ACHN (cell line): ENCODE measurements at regions not wholly inside any gene's neighbourhood (a gene's known extent, or its start where the extent isn't known, plus 50 kb on each side); places are given as distances from the start of the nearest gene placed in this dataset.

Source experiments
- DNase-seq: peaks from one replicate; pipeline ENCODE4 v3.0.0-alpha.2; 2015
- in situ Hi-C: cut with HindIII; loops from 2 replicates; pipeline ENCODE4 v1.10.0; 2017; ENCODE audit warnings: low sequenced_read_pairs, low pct_ligation_motif_present, low pct_unique_long_range_greater_than_20kb

GRCh38 chrX:69311936-69312670 is 146.8 kb upstream of the PJA1 start:
- in situ Hi-C loops = no loop called here

GRCh38 chrX:69309074-69309792 is 144.0 kb upstream of the PJA1 start:
- DNase-seq = no peak
- in situ Hi-C loops = no loop called here

More at GRCh38 chrX:69311936-69312670, 146.8 kb upstream of the PJA1 start:
- DNase-seq = no peak

DNA sequence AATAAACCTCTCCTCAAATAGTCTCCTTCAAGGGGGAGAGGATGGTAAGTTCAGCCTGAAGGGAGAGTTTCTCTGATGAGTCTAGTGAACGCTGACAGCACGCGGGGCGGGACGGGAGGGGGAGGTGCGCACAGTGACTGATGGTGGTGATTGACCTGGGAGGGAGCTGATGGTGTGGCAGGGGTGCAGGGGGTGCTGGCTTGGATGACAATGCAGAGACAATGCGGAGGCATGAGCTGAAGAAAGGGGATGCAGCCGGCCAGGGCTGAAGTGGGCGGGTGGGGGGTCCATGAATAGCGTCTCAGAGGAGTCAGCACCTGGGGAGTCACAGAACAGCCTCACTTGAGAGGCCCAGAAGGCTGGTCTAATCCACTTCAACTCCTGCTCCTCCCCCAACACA is 142.5 kb upstream of the PJA1 start:
- no peak for DNase-seq
- in situ Hi-C loops = no loop called here

DNA sequence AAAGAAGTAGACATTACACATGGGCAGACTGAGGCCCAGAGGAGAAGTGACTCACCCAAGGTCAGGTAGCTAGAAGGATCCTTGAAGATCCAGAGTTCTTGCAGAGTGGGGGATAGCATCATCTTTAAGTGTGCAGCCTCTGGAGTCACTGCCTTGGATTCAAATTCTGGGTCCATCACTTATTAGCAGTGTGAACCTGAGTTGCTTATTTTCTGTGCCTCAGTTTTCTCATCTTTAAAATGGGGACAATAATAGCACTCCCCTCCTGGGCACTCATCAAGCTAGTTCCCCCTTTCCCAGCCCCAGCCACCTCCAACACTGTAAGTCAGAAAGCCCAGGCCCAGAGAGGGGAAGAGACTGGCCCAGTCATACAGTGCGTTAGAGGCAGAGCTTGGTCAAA is 141.8 kb upstream of the PJA1 start:
- in situ Hi-C loops = no loop called here
- DNase-seq = no peak

DNA sequence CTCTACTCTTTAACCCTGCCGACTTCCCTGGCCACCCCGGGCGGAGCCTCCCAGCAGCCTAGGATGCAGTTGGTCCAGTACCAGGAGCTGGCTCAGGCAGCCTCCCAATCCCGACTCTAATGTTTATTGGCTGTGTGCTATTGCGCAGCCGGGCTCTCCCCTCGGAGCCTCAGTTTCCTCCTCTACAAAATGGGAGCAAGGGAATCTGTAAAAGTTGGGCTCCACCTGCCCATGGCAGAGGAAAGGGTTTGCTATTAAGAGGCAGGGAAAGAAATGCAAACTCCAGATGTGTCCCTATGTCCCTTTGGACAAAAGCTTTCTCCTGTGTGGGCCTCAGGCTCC is 140.8 kb upstream of the PJA1 start:
- no peak for DNase-seq
- in situ Hi-C loops = no loop called here

- DNase-seq = no peak
- in situ Hi-C loops = no loop called here
Observed at GRCh38 chrX:69305333-69306062, 140.2 kb upstream of the PJA1 start.

DNA sequence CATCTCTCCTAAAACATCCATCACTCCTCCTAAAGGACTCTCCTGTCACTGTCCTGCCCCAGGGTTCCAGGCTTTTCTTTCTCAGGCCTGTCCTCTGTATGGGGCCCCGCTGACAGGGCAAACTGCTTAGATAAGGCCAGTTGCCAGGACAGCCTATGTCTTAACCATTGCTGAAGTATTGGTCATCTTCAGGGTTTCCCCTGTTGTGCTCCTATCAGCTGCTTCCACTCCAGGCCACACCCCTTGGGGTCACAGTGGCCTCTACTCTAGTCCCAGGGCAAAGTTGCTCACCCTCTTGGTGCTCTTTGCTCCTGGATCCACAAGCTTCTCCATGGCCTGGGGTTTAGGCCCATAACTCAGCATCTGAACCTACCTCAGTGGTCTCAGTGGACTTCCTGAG is 138.0 kb upstream of the PJA1 start:
- no peak for DNase-seq
- in situ Hi-C loops = no loop called here

DNA sequence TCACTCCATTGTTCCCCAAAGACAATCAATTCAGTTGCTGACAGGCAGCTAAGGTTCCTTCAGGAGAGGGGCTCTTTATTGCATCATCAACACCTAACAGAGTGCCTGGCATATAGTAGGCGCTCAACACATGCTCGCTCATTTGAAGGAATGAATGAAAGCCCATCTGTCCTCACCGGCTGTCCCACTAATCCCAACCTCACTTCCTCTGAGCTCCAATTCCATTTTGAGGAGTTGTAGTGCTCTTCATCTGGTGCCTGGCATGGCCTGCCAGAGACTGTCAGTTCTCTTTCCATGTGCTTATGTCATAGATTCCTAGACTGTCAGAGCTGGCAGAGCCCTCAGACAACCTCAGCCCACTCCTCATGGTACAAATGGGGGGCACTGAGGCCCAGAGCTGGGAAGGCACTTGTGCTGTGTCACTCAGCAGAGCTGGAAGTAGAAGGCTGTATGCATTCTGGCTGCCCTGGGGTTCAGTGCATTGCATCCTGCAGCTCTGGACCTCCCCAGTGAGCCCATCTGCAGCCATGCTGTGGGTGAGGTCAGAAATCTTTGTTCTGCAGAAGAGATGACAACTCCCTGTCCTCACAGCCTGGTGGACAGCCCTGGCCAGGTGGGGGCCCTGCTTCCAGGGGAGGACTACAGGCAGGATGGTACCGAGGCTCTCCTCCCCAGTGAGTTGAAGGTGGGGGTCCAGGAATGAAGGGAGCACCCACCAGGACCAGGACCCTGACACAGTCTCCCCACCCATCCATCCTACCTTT is 134.9 kb upstream of the PJA1 start:
- in situ Hi-C loops = no loop called here
- DNase-seq = no peak

GRCh38 chrX:69299285-69299684 is 134.0 kb upstream of the PJA1 start:
- DNase-seq = no peak
- in situ Hi-C loops = no loop called here

DNA sequence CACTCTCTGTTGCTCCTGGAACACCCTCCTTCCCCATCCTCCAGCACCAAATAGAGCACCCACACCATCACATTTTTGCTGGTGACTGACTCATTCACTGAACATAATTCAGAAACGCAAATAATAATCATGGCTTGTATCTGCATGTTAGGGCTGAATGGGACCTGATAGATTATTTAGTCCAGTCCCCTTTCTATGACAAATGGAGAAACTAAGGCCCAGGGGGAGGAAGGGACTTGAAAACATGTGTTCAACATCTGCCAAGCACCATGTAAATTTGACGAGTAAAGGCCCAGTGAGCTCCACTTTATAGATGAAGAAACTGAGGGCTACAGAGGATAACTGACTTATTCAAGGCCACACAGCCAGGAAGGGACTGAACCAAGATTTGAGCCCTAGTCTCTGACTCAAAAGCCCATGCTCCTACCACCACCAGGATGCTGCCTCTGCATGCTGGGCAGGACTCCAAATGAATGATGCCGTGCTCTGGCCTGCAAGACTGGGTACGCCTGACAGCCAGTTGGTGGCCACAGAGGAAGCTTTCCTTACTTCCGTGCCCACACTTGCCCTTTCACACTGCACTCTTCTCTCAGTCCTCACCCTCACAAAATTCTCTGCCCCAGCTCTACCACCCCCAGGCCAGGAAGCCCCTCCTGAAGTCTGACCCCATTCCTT is 133.3 kb upstream of the PJA1 start:
- no peak for DNase-seq
- in situ Hi-C loops = no loop called here

DNA sequence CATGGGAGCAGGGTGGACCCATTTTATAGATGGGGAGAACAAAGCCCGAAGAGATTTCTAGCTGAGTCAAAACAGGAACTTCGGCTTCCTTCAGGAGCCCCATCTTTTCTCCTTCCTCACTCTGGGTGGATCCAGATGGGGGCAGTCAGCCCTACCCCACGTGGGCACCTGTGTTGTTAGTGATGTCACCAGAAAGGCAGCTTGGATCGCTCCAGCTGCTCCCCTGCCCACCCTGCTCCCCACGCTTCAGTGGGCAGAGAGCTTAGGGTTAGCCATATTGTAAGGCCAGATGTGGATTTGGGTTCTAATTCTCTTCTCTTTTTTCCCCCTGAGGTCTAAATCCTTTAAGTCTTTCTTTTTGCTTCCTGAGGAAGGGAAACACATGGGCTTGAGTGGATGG is 132.3 kb upstream of the PJA1 start:
- in situ Hi-C loops = no loop called here
- no peak for DNase-seq

DNA sequence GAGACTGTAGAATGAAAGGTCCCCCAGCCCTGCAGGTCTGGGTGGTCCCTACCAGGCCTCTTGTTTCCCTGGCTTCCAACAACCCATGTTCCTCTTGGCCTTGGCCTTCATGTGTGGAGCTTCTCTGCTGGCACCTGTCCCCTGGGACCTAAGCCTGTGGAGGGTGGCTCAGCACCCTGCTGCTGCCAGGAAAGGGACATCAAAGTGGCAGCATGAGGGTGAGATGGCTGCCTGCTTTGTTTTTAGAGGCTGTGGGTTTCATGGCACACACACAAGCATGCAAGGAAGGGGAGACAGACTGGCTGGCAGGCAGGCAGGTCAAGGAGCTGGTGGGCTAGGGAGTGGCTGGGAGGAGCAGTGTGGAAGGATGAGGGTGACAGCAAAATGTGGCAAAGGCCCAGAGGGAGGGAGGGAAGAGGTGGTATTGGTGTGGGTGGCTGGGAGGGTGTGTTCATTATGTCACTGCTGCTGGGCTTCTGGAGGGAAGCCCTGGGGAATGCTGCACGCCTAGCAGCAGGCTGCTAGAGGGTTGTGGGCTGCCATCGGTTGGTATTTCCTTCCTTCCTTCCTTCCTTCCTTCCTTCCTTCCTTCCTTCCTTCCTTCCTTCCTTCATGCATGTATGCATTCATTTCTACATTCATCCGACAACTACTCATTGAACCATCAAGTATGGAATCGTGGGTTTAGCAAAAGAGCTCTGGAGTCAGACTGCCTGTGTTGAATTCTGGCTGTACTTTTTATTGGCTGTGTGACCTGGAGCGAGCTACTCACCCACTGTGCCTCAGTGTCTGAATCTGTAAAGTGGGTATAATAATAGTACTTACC is 128.7 kb upstream of the PJA1 start:
- no peak for DNase-seq
- in situ Hi-C loops = no loop called here

DNA sequence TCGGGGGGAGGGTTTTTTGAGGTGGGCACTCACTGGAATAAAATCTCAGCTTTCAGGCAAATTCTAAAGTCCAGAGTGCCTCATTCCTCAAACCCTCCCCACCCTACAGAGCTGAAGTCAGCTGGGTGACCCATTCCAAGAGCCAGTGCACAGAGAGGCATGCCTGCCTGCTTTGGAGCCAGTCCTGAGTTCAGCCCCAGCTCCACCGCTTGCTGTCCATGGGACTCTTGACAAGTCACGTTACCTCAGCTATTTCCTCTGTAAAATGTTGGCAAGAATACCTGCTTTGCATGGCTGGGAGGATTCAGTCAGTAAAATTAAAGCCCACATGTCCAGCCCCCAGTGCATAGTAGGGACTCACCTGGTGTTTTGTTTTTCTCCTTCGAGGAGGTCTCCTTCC is 125.9 kb upstream of the PJA1 start:
- in situ Hi-C loops = no loop called here
- DNase-seq = no peak

DNA sequence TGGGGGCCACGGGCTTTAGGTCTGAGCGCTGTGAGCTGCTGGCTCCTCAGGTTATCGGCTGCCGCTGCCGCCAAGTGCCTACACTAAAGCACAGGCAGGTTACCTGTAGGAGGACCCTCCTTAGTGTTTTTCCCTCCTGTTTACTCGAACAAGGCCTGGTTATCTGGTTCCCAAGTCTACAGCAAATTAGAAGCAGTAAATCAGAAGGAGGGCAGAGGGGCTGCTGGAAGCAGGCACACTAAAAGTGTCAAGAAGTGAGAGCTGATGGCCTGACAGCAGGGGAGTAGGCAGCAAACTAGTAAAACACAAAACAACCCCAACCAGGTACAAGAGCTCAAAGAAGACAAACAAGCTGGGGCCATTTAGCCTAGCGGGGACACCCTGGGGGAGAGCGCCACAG is 125.0 kb upstream of the PJA1 start:
- in situ Hi-C loops = no loop called here
- no peak for DNase-seq

GRCh38 chrX:69289793-69290123 is 124.5 kb upstream of the PJA1 start:
- DNase-seq = no peak
- in situ Hi-C loops = no loop called here

GRCh38 chrX:69289046-69289792 is 124.0 kb upstream of the PJA1 start:
- in situ Hi-C loops = no loop called here
- DNase-seq = no peak

DNA sequence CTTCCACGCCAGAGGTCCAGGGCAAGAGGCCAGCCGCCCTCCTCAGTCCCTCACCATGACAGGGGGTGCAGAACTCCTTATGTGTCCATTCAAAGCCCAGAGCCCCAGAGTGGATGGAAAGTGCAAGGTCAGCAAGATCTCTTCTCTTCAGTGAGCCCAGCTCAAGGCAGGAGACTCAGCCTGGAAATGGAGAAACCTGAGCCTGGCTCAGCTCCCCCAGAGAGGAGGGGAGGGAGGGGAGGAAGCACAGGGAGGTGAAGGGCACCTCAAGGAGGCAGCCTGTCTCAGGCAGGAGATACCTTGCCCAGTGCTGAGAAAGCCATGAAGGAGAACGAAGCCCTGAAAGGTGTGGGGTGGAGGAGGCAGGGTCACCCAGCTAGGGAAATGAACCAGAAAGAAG is 121.8 kb upstream of the PJA1 start:
- in situ Hi-C loops = no loop called here

More for the DNA sequence above, 121.8 kb upstream of the PJA1 start:
- DNase-seq = no peak
